HG03571 (cell line): ENCODE measurements at regions not wholly inside any gene's neighbourhood (a gene's known extent, or its start where the extent isn't known, plus 50 kb on each side); places are given as distances from the start of the nearest gene placed in this dataset.

Source experiments
- ATAC-seq: cut with Tn5 transposase; IDR thresholded peaks from one replicate; pipeline ENCODE4 v1.9.1; 2021; ENCODE audit not compliant: unreplicated experiment

DNA sequence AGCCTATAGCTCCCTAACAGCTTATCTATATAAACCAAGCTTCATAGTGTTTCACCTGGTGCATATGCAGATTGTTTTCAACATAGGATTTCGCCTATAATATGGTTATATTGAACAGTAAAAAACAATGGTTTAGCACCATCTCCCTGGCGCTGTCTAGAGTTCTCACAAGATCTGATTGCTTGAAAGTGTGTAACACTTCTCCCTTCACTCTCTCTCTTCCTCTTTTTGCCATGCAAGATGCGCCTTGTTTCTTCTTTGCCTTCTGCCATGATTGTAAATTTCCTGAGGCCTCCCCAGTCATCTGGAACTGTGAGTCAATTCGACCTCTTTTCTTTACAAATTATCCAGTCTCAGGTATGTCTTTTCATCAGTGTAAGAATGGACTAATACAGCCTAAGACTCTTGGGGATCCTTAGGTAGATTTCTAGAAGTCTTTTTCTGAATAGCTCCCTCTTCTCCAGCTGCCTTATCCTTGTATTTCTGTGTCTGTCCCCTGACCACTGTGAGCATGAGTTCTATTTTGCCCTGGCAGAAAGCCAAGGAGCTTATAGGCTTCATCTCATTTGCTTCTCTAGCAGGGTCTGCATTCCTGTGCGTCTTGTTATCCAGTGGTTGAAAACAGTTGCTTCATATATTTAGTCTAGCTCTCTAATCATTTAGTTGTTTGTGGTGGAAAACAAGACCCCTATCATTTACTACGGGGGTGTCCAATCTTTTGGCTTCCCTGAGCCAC, 401.6 kb downstream of the GPD2 start:
- no peak for ATAC-seq

DNA sequence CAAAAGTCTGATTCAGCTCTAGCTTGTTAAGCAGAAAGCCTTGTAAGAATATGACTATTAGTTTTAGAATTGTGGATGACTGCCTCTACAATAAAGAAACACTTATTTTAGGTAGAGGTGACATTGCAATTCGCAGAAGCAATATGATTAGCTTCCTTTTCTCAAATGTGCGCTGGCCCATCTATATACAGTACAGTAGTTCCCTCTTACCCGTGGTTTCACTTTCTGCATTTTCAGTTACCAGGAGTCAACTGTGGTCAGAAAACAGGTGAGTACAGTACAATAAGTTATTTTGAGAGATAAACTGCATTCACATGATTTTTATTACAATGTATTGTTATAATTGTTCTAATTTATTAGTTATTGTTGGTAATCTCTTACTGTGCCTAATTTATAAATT, 405.1 kb downstream of the GPD2 start:
- no peak for ATAC-seq

DNA sequence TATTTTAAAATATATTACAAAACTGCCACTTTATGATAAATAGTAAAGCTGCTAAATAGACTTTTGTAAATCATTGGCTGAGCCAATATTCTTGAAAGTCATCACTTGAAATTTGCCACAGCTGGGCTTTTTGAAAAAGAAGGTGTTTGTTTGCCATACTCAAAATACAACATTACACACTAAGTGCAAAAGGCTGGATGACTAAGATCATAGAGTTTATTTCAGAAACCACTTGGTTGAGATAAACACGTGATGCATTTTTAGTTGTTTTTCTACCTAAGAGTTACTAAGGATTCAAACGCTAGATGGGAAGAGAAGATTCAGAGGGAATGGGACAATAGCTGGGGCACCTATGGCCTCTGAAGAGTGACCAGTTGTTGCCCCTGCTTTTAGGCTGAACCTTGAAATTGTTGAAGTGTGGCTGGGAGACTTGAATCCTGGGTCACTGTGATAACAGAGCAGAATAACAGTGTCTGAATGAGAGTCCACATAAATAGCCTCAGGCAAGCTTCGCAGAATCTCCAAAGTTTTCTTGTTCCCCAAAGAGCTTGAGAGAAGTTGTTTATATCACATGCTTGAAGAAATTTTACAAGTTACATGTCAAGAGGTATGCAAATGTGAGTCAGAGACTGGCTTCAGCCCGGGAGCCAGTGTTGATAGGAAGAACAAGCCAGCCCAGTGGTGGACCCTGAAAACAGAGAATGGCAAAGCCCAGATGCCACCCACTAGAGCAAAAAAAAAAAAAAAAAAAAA, 409.8 kb downstream of the GPD2 start:
- ATAC-seq = no peak

DNA sequence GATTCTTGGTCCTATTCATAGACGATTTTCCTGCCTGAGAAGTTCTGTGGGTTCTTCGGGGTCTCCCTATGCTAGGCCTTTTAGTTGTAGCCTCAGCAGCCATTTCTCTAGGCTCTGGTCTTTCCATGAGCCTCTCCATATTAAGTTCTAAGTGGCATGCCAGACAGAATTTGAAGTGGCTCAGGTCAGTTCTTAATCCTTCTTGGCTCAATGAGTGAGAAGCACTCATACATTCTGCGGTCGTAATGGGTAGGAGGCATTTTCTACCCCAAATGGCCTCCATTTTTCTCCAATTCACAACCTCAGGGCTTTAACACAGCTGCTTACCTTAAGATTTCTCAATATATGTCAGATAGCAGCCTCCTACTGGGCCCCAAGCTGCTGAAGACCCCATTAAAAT, 405.3 kb upstream of the GALNT5 start:
- no peak for ATAC-seq

DNA sequence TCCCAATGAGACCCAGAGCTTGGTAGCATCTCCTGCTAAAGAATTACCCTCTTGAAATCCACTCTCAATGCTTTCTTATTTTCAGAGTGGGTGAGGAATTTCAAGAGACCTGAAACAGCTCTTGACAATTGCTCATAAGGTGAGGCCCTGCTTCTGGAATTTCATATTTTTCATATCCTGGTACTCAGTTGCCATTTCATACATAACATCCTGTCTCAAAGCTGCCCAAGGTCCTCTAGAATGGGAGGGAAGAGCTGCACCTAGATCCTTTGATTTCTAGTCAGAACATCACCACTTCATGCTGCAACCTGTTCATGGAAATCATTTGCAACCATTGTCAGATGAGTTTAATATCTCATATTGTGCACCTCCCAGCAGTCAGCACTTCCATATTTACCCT, 404.8 kb upstream of the GALNT5 start:
- no peak for ATAC-seq

DNA sequence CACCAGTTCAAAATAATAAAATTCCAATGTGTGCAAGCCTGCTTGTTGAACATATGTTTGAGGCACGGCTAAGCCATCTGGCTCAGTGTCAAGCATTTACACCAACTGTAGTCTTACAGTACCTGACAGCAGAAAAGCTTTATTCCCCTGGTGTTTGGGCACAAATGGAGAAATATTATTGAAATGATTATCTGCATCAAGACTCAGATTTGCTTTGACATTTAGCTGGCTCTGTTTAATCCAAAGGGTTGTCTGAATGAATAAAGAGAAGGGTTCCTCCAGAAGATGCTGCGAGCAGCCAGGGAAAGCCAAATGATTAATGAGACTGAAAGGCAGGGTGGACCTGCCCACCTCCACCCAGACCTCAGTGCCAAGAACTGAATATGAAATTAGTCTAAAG, 393.2 kb upstream of the GALNT5 start:
- ATAC-seq = no peak

DNA sequence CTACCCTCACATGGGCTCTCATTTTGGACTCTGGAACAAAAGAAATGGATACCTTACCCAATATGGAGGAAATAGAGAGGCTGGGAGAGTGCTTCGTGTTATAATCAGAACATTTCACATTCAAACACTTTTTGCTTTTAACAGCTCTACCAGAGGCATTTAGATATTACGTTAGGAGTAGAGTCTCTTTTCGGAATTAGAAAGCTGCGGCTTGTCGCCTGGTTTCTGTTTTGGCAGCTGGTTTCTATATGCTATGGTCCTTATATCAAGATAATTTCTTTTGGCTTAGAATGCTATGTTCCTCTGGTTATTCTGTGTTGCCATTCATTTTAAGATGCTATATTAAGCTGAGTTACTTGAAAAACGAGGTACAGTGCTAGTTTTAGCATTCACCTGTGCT, 392.8 kb upstream of the GALNT5 start:
- ATAC-seq = no peak

DNA sequence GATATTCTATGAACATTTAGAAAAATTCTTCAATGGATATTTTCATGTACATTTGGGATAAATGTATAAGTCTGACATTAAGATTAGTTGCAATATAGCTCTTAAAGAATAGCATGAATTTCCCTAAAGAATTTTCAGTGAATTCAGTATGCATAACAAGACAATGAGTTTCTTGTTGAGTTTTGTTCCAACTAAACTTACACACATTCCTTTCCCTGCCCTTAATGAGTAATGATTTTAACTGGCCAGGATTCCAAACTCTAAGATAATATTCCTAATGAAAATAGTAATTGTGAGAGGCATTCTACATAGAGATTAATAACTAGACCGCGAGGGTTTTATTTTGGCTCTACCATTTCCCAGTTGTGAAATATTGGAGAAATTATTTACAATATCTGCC, 390.3 kb upstream of the GALNT5 start:
- ATAC-seq = no peak

DNA sequence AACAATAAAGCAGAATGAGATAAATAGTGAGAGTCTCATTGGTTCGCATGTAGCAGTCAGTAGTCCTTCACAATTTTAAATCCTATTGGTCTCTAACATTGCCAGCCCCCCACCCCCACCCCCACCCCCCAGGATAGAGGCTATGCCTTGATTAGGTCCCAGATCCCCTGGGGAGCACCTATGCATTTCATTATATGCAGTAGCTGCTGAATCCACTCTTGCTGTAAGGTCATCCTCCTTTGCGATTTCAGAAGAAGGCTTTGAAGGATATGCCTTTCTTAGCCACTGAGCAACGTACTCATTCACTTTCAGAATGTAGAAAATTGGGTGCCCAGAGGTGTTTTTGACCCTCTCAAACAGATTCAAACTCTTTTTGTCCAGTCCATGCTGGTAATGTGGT, 382.8 kb upstream of the GALNT5 start:
- no peak for ATAC-seq

DNA sequence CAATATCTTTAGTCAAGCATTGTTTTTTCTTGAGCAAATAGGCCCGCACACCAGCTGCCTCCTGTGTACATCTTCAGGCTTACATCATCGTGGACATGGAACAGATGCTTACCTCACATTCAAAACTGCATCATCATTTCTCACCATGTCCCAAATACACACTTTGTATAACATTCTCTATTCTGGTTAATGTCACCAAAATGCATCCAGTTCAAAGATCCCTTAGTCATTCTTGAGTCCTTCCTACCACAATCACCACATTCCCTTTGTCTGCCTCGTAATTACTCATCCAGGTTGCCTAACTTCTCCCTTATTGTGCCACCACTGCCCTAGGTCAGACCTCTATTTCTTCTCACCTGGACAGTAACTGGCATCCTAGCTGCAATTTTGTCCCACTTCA, 373.7 kb upstream of the GALNT5 start:
- no peak for ATAC-seq

DNA sequence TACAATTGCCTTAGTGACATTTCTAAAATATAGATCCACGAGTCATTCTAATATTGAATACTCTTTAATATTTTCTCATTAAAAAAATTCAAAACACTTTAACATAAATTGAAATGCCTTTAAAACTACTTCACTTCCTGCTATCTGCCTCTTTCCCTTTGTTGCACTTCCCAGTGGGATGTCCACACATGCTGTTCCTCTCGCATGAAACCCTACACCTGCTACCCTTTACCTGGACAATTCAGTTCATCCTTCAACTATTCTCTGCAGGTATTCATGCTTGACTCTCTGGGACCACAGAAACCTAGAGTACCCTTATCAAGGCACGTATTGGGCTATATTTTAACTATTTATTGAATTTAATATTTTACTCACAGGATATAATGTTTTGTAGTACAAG, 373.3 kb upstream of the GALNT5 start:
- no peak for ATAC-seq

DNA sequence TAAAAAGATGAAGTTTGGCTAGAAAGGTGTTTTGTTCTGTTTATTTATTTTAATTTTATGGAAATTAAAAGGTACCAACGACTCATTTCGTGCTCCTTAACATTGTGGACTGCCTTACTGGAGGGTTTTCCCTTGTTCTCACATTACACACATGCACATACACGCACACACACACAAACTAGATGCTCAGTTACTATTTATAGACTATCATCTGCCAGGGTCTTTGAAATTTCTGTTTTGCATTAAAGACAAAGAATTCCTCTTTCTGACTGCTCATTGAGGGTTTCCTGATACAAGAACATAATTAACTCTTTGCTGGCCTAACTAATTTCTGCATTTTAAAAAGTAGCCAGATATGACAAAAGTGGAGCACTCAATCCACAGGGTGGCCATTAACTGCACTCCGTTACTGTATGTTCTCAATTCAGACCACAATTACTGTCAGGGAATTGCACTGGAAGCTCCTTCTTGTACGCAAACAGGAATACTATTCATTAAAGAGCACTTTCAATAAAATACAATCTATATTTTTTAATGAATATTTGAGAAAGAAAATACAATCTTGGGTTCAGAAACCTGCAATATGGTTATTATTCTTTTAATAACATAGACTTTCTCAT, 366.9 kb upstream of the GALNT5 start:
- no peak for ATAC-seq

DNA sequence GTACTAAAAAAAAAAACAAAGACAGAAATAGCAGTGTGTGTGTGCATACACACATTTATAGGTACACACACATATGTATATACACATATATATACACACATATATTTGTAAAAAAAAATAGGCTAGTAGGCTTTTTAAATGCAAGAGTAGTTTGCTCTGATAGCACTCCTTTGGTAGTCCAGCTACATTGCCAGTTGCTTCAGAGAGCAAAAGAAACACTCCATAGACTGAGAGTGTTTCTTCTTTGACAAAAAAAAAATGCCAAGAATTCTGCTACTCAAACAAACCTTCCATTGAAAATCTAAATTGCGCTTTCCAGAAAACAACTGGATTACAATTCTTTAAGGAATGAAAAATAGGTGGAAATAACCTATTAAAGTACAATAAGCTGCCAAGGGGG, 365.9 kb upstream of the GALNT5 start:
- no peak for ATAC-seq

DNA sequence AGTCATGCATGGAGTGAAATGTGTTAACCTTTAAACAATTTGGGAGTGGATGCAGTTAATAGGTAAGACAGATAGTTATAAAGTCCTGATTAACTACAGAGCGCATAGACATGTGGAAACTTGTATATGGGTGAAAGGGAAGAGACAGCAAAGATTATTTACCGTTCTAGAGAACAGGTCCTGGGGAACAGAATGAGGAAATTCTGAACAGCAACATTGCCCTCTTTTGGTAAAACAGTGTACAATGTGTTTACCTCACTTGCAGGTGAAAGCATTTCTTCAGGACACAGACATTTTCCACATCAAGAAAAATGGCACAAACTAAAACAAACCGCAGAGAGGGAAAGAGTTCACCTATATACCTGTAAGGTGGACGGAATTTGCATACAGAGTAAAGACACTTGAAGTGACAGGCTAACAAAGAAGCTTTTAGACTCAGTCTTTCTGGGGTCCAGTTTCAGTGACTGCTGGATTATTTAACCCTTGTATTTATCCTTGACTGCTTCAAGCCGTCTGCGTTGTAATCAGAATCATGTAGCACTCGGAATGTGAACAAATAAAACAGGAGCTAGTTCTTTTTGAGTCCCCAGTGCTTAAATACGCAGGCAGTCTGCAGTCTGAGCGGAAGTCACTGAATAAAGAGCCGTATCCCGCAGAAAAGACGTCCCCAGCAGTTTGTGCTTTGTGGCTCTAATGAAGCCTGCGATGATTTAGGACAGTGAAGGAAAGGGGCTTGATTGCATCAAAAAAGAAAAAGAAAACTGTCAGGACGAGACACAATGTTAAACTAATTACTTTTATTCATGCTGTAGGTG, 364.8 kb upstream of the GALNT5 start:
- ATAC-seq = no peak

DNA sequence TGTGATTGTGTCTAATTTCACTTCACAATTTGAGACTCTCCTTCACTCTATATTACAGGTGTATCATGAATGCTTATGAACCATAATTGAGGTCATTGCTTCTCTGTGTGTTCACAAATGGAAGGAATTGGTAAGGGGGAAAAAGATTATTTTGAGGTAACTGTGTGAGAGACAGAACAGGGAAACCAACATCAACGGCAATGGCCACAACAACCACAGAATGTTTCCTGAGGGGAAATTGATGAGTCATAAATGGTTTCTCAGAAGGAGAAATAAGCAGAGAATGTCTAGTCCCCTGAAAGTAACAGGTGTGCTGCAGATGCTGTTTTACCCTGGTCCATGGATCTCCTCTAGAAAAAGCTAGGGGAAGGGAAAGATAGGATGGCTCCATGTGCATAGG, 361.2 kb upstream of the GALNT5 start:
- ATAC-seq = peak; percentile 96

DNA sequence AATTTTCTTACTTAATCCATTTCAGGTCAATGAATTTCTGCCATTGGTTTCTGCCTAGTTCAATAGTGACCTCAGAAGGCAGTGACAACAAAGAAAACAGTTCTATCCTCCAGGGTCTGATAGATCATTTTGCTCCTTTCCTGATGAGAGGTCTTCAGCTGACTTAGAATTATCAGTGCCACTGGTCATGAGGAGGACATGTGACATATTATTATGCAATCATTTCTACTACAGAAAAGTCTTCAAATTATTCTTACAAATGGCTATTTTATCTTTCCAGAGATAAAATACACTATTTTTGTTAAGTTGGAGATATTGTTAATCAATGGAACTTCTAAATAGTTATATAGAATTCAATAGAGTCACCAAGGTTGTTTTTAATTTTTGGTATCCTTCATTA, 360.0 kb upstream of the GALNT5 start:
- no peak for ATAC-seq

DNA sequence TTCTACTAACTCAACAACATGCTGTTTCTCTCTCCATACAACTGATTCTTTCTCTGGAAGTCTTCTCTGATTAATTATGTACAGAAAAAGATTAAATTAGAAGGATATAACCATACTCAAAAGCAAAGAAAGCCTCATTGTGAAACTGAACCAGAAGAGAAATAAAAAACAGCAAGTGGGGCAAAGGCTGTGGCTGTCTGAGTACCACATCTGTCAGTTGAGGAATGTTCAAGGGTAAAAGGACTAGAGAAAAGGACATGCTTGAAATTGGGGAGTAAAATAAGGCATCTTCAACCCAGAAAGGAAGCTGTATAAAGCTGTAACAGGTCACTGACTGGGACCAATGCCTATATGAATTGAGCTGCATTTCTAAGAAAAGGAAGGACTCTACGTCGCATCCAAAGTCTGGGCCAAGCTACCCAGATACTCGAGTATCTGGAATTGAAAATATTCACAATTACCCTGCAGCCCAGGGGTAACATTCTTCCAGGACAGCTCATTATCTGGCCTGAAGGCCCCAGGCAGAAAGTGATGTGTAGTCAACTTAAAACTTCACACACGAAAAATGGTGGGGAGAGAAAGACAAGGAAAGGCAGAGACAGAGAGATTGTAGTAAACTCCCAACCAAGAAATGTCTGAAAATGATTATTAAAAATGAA, 356.0 kb upstream of the GALNT5 start:
- ATAC-seq = no peak

DNA sequence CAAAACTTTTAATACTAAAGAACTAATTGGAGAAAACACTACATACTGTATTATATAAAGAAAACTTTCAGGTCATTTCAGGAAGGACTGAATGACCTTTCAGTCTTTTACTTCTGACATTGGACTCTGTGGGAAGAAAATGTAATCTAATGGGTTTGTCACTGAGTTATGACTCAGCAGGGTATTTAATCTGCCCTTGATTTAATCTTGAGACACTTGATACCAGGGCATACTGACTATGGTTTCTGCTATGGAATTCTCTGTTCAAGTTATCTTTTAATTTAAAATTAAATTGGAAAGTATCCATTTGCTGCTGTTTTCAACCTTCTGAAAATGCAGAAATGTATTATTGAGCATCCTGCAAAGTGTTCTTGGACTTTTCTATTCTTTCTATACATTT, 354.2 kb upstream of the GALNT5 start:
- ATAC-seq = no peak

DNA sequence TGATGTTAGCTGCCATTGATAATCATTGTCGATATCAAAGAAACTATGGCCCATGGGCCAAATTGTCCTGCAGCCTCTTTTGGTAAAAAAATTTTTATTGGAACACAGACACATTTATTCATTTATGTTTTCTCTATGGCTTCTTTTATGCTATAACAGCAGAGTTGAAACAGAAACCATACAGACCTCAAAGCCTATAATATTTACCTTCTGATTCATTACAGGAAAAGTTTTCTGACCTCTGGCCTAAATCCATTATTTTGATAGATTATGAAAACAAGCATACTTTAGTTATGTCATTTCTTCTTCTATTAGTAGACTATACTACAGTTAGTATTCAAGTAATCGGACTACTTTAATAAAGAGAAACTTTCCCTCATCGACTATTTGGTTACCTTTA, 349.7 kb upstream of the GALNT5 start:
- no peak for ATAC-seq

DNA sequence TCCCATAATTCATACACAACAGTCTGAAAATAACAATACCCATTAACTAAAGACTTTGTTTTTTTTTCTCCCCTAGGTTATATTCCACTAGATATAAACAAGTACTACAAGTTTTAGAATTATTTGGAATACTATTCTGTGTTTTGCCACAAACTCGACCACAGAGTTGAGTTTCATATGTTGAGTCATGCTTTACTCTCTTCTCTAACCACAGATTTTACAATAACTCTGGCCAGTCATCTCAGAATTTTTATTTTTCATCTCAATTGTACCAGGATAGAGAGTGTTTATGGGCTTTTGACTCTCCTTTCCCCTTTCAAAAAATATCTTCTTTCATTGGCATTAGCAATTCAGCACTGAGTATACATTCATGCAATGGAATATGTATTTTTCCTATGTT, 348.7 kb upstream of the GALNT5 start:
- ATAC-seq = peak; percentile 43

DNA sequence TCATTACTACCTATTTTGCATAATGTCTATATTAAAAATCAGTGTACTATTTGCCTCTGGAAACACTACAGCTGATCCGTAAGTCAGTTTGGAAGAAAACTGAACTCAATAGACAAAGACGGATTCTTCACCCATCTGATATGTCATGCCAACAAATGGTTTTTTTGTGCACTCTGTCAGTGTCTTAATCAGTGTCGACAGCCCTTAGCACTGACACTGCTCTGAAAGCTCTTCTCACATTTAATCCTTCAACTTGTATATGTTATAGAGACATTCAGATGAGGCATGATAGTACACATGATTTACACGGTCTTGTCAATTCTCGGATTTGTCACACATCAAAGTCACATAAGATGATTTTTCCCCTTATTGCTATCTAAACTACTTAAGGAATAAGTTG, 347.5 kb upstream of the GALNT5 start:
- no peak for ATAC-seq
